Left colon (tissue), 2 donors: ENCODE measurements at regions not wholly inside any gene's neighbourhood (a gene's known extent, or its start where the extent isn't known, plus 50 kb on each side); places are given as distances from the start of the nearest gene placed in this dataset.
"Not testable (repeated sequence)": the region's sequence is repeated elsewhere in the genome, so short reads cannot be mapped to it uniquely, and the experiment has no call there.

Experiments
- ATAC-seq: fragments of 200-7000 bp; cut with Tn5 transposase; one replicate; pipeline ENCODE4 v1.9.1; 2020; ENCODE audit warnings: mild to moderate bottlenecking, moderate library complexity
- DNase-seq, 2 donors: peaks; one replicate each; pipeline ENCODE4 v3.0.0-alpha.2; 2020
- intact Hi-C, 2 donors: fragments of 100-400 bp; cut with DNase I in 1 of 2; cut with micrococcal nuclease in 1 of 2; formaldehyde crosslinking; loops; one replicate each; pipeline versions ENCODE4 v1.11.2 to v1.14.0; 2022; cut with DNase I, micrococcal nuclease
- donor health status: DM: no; HTN: no; CAD: no.
- donor health status: DM: yes; HTN: yes; CAD: no.

- intact Hi-C loops, result no loop called here
- DNase-seq (no peak), ATAC-seq (no peak)
Measured at GRCh38 chr11:31967404-31968130, 123.3 kb upstream of the RCN1 start.

DNA sequence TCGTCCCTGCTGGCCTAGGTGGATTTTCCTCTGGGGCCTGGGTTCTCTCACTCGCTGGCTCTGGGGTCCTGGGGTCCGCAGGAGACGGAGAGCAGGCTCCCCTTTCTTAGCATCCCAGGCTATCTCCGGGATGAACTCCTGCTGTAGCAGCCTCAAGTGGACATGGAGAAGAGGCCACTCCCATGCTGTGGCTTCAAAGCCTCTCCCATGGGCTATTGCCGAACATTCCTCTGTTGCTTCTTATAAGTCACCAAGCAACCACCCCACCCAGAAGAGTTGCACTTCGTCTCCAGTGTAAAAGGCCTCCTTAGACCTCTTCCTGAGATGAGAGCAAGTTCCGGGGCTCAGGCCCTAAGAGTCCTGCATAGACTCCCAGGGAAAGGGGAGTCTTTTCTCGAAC is 124.0 kb upstream of the RCN1 start:
- DNase-seq, result no peak
- ATAC-seq, result no peak
- intact Hi-C loops, result no loop called here

DNA sequence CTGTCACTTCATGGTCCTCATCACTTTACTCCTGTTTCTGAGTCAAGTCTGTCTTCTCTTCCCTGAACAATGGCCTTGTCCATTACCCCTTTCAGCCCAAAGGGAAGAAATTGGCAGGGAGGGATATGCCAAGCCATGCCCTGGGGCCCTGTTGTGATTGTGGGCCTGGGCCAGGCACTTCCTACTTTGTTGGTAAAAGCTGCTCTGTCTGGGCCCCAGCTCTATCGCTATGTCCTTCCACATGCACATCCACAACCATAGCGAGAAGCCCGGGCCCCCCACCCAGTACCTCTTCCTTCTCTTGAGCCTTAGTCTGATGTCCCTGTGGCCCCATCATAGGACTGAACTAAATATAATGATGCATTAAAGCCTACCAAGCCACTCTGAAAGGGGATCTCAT is 126.7 kb upstream of the RCN1 start:
- DNase-seq, result no peak
- no peak for ATAC-seq
- intact Hi-C loops, result no loop called here

GRCh38 chr11:31960126-31960525 is 130.7 kb upstream of the RCN1 start:
- ATAC-seq, result no peak
- DNase-seq, result no peak
- intact Hi-C loops, result no loop called here

DNA sequence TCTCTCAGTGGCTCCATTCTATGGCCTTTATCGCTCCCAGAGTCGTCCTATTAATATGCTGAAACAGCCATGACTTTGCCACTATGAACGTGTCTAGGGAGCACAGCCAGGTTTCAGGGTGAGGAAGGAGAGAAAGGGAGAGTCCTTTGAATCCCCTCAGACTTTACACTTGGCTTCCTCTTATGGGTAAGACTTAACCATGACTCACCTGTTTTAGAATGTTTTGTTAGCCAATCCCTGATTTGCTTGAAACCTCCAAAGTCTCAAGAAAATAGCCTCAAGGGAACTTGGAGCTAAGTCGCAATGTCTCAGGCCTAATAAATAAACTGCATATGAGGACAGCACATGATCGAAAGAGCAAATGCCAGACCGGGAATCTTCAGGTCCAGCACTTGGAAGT is 131.2 kb upstream of the RCN1 start:
- DNase-seq (no peak), ATAC-seq (no peak)
- intact Hi-C loops, result no loop called here

GRCh38 chr11:31958076-31958735 is 132.7 kb upstream of the RCN1 start:
- intact Hi-C loops, result no loop called here
- ATAC-seq (peak; percentile 60), DNase-seq (peak in 1 of 2 donors; percentile 78)

- ATAC-seq (no peak), DNase-seq (no peak)
- intact Hi-C loops, result no loop called here
Measured at GRCh38 chr11:31957674-31958073, 133.2 kb upstream of the RCN1 start.

GRCh38 chr11:31956310-31956709 is 134.6 kb upstream of the RCN1 start:
- DNase-seq (no peak), ATAC-seq (no peak)
- intact Hi-C loops, result no loop called here

DNA sequence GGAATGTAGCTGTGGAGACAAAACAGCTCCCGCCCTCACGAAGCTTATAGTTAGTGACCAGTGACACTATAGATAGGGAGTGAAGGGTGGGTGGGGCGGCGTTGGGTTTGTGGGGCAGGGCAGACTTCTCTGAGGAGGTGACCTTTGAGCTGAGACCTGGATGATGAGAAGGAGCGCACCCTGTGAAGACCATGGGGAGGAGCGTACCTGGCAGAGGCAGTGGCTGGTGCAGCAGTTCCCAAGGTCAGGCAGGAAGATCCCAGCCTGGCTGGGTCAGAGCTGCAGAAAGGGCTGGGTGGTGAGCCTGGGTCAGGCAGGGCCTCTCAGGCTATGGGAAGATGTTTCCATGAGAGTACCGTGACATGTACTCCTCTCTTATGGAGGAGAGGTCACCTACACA is 135.0 kb upstream of the RCN1 start:
- ATAC-seq, result peak; percentile 92
- intact Hi-C loops, result no loop called here
- peak in 1 of 2 donors; percentile 11 for DNase-seq

DNA sequence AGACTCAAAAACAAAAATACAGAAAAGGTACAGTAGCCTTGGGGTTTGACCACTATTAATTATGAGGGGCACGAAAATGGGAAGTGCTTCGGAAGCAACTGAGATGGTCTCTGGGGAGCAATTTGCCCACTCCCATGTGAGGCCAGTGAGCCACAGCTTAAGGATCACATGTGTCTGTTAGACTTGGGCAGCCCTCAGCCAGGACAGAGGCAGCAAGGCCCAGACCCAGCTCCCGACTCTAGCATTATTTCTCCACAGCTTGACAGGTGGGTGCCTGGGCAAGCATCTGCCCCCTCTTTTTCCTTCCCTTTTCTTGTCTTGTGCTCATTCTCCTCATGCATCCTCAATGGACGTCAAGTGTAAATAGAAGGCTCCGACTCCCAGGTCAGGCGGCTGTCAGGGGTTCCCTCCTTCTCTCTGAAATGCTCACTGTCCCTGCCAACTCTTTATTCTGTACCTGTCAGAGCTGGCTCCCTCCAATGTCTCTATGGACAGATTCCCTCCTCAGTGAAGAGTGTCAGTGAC is 137.0 kb upstream of the RCN1 start:
- DNase-seq (no peak), ATAC-seq (no peak)
- intact Hi-C loops, result no loop called here

GRCh38 chr11:31949733-31950200 is 138.6 kb upstream of the PAX6 start:
- not testable (repeated sequence) for ATAC-seq, DNase-seq

GRCh38 chr11:31947051-31947450 is 135.9 kb upstream of the PAX6 start:
- DNase-seq, result peak; percentile 16 to 26
- ATAC-seq, result peak; percentile 79
- intact Hi-C loops, result no loop called here

More at GRCh38 chr11:31949733-31950200, 138.6 kb upstream of the PAX6 start:
- intact Hi-C loops, result not testable (repeated sequence)

GRCh38 chr11:31943056-31943780 is 132.1 kb upstream of the PAX6 start:
- no peak for ATAC-seq
- no peak for DNase-seq
- intact Hi-C loops, result no loop called here

GRCh38 chr11:31940371-31941037 is 129.4 kb upstream of the PAX6 start:
- DNase-seq (no peak), ATAC-seq (no peak)
- intact Hi-C loops, result no loop called here

DNA sequence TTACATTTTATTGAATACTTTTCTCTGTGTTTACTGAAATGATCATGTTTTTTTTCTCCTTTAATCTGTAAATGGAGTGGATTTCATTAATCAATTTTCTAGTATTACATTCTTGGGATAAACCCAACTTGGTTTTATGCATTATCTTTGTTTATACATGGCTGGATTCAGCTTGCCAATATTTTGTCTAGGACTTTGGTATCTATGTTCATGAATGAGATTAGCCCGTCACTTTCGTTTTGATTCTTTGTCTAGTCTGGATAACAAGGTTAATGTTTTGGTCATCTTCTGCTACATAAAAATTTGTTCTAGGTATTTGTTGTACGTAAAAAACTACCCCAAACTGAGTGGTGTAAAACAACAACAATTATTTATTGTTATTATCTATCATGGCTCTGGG is 127.9 kb upstream of the PAX6 start:
- intact Hi-C loops, result no loop called here
- no peak for ATAC-seq
- DNase-seq, result no peak

GRCh38 chr11:31936312-31936711 is 125.2 kb upstream of the PAX6 start:
- intact Hi-C loops, result no loop called here
- peak; percentile 88 for ATAC-seq

DNA sequence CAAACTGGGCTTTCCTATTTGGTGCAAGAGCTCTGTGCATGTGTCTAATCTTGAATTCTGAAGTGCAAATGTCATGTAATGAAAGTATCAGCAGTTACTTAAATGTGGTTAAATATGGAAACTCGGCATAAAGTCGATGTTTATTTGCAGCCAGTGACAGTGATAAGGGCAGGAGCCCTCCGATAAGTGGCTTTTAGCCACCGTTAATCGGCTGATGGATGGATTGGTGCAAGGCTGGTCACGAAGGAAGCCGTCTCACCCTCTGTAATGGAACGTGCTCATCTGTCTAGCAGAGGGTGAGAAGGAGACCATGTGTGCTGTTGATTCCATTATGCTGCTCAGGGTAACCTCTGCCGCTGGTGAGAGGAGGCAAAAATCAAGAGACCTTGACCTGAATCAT is 121.8 kb upstream of the PAX6 start:
- intact Hi-C loops, result no loop called here
- DNase-seq (no peak), ATAC-seq (no peak)

More at GRCh38 chr11:31936312-31936711, 125.2 kb upstream of the PAX6 start:
- no peak for DNase-seq

GRCh38 chr11:31927982-31928381 is 116.9 kb upstream of the PAX6 start:
- intact Hi-C loops, result no loop called here
- ATAC-seq (no peak), DNase-seq (no peak)
